Liver (tissue), 8 donors: ENCODE measurements at regions not wholly inside any gene's neighbourhood (a gene's known extent, or its start where the extent isn't known, plus 50 kb on each side); places are given as distances from the start of the nearest gene placed in this dataset.

ENCODE experiments used
- DNase-seq: peaks from one replicate; pipeline ENCODE4 v3.0.0-alpha.2; 2017; ENCODE audit warnings: low spot score
- H3K27ac ChIP-seq, 2 donors: one replicate each; pipeline ENCODE4 v1.7.0; 2013; ENCODE audit warnings: inconsistent platforms in 2 of 2, low read length in 2 of 2, control low read depth in 1 of 2, low read depth in 1 of 2, mild to moderate bottlenecking in 1 of 2
- H3K27me3 ChIP-seq, 4 donors: one replicate each; pipeline versions ENCODE4 v1.6.1 to v1.7.0; 2013; ENCODE audit warnings: low read length in 3 of 4, inconsistent platforms in 1 of 4, mild to moderate bottlenecking in 1 of 4, moderate library complexity in 1 of 4; ENCODE audit not compliant: control insufficient read depth in 4 of 4, insufficient read depth in 4 of 4
- H3K36me3 ChIP-seq, 4 donors: one replicate each; pipeline versions ENCODE4 v1.6.1 to v1.7.0; 2013; ENCODE audit warnings: low read length in 3 of 4, mild to moderate bottlenecking in 3 of 4, low read depth in 1 of 4, moderate library complexity in 1 of 4; ENCODE audit not compliant: control insufficient read depth in 4 of 4, insufficient read depth in 3 of 4
- H3K4me1 ChIP-seq, 4 donors: one replicate each; pipeline versions ENCODE4 v1.6.1 to v1.7.0; 2013; ENCODE audit warnings: low read length in 3 of 4, mild to moderate bottlenecking in 3 of 4, moderate library complexity in 1 of 4; ENCODE audit not compliant: control insufficient read depth in 4 of 4, insufficient read depth in 4 of 4
- H3K4me3 ChIP-seq, 3 donors: one replicate each; pipeline versions ENCODE4 v1.6.1 to v1.7.0; 2013; ENCODE audit warnings: low read length in 3 of 3, control low read depth in 1 of 3, low read depth in 1 of 3, mild to moderate bottlenecking in 1 of 3
- H3K9ac ChIP-seq, 2 donors: one replicate each; pipeline ENCODE4 v1.7.0; 2013; ENCODE audit warnings: low read length in 2 of 2, mild to moderate bottlenecking in 2 of 2, moderate library complexity in 2 of 2, control low read depth in 1 of 2, low read depth in 1 of 2
- H3K9me3 ChIP-seq, 4 donors: one replicate each; pipeline versions ENCODE4 v1.6.1 to v1.7.0; 2013; ENCODE audit warnings: low read length in 3 of 4; ENCODE audit not compliant: control insufficient read depth in 4 of 4
- FOXA1 ChIP-seq: IDR thresholded peaks from 2 replicates; pipeline ENCODE4 v1.6.1; 2016; ENCODE audit warnings: antibody characterized with exemption
- FOXA2 ChIP-seq: IDR thresholded peaks from 2 replicates; pipeline ENCODE4 v1.6.1; 2016; ENCODE audit warnings: antibody characterized with exemption
- GABPA ChIP-seq, 2 donors: IDR thresholded peaks in 1 of 2; conservative IDR thresholded peaks in 1 of 2; 2 replicates each; pipeline ENCODE4 v1.6.1; 2016; ENCODE audit warnings: antibody characterized with exemption in 2 of 2, mild to moderate bottlenecking in 1 of 2, moderate library complexity in 1 of 2
- HNF4A ChIP-seq, 2 donors: conservative IDR thresholded peaks; 2 replicates each; pipeline ENCODE4 v1.6.1; 2016; ENCODE audit warnings: antibody characterized with exemption in 2 of 2, mild to moderate bottlenecking in 2 of 2
- HNF4G ChIP-seq: IDR thresholded peaks from 2 replicates; pipeline ENCODE4 v1.6.1; 2016; ENCODE audit warnings: antibody characterized with exemption
- JUND ChIP-seq, 2 donors: IDR thresholded peaks; 2 replicates each; pipeline ENCODE4 v1.6.1; 2016; ENCODE audit warnings: antibody characterized with exemption in 2 of 2
- RAD21 ChIP-seq, 2 donors: IDR thresholded peaks; 2 replicates each; pipeline ENCODE4 v1.6.1; 2016; ENCODE audit warnings: antibody characterized with exemption in 2 of 2, mild to moderate bottlenecking in 2 of 2
- RXRA ChIP-seq, 2 donors: IDR thresholded peaks; 2 replicates each; pipeline ENCODE4 v1.6.1; 2017 to 2018; ENCODE audit warnings: antibody characterized with exemption in 2 of 2, mild to moderate bottlenecking in 1 of 2
- SP1 ChIP-seq: IDR thresholded peaks from 2 replicates; pipeline ENCODE4 v1.6.1; 2018; ENCODE audit warnings: antibody characterized with exemption, mild to moderate bottlenecking
- WGBS: extraction: QIAGEN DNeasy Blood & Tissue Kit; methylation state at CpG from one replicate; pipeline ENCODE4 v1.1.7; 2013; 5-methylcytosine and 5-hydroxymethylcytosine counted together
- TF ChIP-seq, protein P1 (sequence below): fragments of 150-350 bp; IDR thresholded peaks from 2 replicates; pipeline ENCODE4 v1.5.1; 2017; ENCODE audit warnings: improper control_type of control experiment, low read depth, low read length; ENCODE audit not compliant: missing input control
- TF ChIP-seq, protein P2 (sequence below): IDR thresholded peaks from 2 replicates; pipeline ENCODE4 v1.6.1; 2016; ENCODE audit warnings: antibody characterized with exemption
- TF ChIP-seq, protein P3 (sequence below): IDR thresholded peaks from 2 replicates; pipeline ENCODE4 v1.6.1; 2016; ENCODE audit warnings: antibody characterized with exemption
- TF ChIP-seq, protein P4 (sequence below): IDR thresholded peaks from 2 replicates; pipeline ENCODE4 v1.6.1; 2016; ENCODE audit warnings: antibody characterized with exemption
- donor health status: healthy.
- donor health status: healthy.
- donor health status: healthy.
- donor health status: healthy.
- donor health status: healthy.

DNA sequence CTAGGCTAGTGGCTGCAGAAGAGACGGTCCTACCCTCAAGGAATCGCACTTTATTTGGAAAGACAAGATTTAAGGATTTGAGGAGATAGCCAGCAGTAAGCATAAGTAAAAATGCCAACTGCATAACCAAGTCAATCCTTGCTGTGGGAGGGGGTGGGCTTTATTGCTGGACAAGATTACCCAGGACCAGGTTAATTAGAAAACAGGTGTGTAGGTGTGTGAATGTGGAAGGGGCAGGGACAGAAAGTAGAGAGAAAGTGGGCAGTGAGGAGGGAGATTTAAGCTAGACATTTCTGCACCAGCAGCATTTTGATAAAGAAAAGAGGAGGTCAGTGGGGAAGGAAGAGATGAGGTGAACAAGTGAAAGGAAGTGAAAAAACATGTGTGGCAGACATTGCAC lies 89.7 kb upstream of the OGFRL1 start:
- Histone ChIP-seq H3K27me3 (peaks cover 0 to 5% (median 0%) of the 10 kb centered on the region in 4 donors), H3K9ac (no peak overlapping the region), H3K4me1 (no peaks in the 10 kb centered on the region), H3K9me3 (no peaks in the 10 kb centered on the region), H3K4me3 (no peak overlapping the region), H3K36me3 (no peaks in the 10 kb centered on the region), H3K27ac (no peak overlapping the region)
- DNase-seq, result no peak
- WGBS, result 93% methylated on average over 2 of the region's 2 CpGs
- no peak for TF ChIP-seq JUND (IDR thresholded peaks at IDR 0.05)
- TF ChIP-seq, protein P1, sequence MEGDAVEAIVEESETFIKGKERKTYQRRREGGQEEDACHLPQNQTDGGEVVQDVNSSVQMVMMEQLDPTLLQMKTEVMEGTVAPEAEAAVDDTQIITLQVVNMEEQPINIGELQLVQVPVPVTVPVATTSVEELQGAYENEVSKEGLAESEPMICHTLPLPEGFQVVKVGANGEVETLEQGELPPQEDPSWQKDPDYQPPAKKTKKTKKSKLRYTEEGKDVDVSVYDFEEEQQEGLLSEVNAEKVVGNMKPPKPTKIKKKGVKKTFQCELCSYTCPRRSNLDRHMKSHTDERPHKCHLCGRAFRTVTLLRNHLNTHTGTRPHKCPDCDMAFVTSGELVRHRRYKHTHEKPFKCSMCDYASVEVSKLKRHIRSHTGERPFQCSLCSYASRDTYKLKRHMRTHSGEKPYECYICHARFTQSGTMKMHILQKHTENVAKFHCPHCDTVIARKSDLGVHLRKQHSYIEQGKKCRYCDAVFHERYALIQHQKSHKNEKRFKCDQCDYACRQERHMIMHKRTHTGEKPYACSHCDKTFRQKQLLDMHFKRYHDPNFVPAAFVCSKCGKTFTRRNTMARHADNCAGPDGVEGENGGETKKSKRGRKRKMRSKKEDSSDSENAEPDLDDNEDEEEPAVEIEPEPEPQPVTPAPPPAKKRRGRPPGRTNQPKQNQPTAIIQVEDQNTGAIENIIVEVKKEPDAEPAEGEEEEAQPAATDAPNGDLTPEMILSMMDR, result no peak

DNA sequence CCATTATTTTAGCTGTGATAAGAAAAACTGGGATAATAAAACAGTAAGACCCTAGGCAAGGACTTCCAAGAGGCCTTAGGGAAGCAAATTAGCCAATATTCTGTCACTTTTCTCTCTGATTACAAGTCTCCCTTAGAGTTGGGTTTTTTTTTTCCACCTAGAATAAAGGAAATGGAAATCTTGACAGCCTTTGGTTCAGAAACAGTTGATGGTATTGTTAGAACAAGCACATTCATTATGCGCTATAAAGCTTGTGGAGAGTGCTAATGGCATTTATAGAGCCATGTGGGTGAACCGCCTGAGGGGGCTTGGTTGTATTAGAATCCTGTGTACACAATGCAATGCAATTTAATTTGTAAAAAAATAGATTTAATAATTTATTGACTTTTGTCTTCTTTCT lies 88.9 kb upstream of the OGFRL1 start:
- Histone ChIP-seq H3K9me3 (no peaks in the 10 kb centered on the region), H3K9ac (no peak overlapping the region), H3K27ac (no peak overlapping the region), H3K27me3 (peaks cover 0 to 5% (median 0%) of the 10 kb centered on the region in 4 donors), H3K36me3 (no peaks in the 10 kb centered on the region), H3K4me1 (no peaks in the 10 kb centered on the region), H3K4me3 (no peak overlapping the region)
- WGBS, result 95% methylated on average over 2 of the region's 2 CpGs
- no peak for DNase-seq
- TF ChIP-seq FOXA2, result no peak
- TF ChIP-seq GABPA (IDR thresholded peaks at IDR 0.05 in 1 of 2, conservative IDR thresholded peaks at IDR 0.05 in 1 of 2), result no peak
- no peak for TF ChIP-seq HNF4A (conservative IDR thresholded peaks at IDR 0.05)
- TF ChIP-seq, protein P2, sequence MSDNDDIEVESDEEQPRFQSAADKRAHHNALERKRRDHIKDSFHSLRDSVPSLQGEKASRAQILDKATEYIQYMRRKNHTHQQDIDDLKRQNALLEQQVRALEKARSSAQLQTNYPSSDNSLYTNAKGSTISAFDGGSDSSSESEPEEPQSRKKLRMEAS, result no peak
- no peak for TF ChIP-seq SP1
- no peak for TF ChIP-seq HNF4G
- TF ChIP-seq RXRA (IDR thresholded peaks at IDR 0.05), result no peak
- TF ChIP-seq, protein P3, sequence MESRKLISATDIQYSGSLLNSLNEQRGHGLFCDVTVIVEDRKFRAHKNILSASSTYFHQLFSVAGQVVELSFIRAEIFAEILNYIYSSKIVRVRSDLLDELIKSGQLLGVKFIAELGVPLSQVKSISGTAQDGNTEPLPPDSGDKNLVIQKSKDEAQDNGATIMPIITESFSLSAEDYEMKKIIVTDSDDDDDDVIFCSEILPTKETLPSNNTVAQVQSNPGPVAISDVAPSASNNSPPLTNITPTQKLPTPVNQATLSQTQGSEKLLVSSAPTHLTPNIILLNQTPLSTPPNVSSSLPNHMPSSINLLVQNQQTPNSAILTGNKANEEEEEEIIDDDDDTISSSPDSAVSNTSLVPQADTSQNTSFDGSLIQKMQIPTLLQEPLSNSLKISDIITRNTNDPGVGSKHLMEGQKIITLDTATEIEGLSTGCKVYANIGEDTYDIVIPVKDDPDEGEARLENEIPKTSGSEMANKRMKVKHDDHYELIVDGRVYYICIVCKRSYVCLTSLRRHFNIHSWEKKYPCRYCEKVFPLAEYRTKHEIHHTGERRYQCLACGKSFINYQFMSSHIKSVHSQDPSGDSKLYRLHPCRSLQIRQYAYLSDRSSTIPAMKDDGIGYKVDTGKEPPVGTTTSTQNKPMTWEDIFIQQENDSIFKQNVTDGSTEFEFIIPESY, result no peak
- TF ChIP-seq, protein P1, result no peak
- TF ChIP-seq, protein P4, sequence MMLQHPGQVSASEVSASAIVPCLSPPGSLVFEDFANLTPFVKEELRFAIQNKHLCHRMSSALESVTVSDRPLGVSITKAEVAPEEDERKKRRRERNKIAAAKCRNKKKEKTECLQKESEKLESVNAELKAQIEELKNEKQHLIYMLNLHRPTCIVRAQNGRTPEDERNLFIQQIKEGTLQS, result no peak
- no peak for TF ChIP-seq FOXA1
- TF ChIP-seq RAD21 (IDR thresholded peaks at IDR 0.05), result no peak
